Activated CD4-positive, alpha-beta T cell treated with anti-CD3 and anti-CD28 coated beads, Interleukin-2, amount 50 U/mL, for 24 hours (primary cell): ENCODE measurements at regions not wholly inside any gene's neighbourhood (a gene's known extent, or its start where the extent isn't known, plus 50 kb on each side); places are given as distances from the start of the nearest gene placed in this dataset.

ENCODE experiments used
- DNase-seq, 2 donors: peaks; one replicate each; pipeline ENCODE4 v3.0.0-alpha.2; 2020; ENCODE audit warnings: low read depth in 1 of 2, low spot score in 1 of 2

GRCh38 chr6:44559486-44560270 lies 172.2 kb downstream of the CDC5L start:
- no peak for DNase-seq

GRCh38 chr6:44560458-44561059 lies 173.1 kb downstream of the CDC5L start:
- DNase-seq: no peak

DNA sequence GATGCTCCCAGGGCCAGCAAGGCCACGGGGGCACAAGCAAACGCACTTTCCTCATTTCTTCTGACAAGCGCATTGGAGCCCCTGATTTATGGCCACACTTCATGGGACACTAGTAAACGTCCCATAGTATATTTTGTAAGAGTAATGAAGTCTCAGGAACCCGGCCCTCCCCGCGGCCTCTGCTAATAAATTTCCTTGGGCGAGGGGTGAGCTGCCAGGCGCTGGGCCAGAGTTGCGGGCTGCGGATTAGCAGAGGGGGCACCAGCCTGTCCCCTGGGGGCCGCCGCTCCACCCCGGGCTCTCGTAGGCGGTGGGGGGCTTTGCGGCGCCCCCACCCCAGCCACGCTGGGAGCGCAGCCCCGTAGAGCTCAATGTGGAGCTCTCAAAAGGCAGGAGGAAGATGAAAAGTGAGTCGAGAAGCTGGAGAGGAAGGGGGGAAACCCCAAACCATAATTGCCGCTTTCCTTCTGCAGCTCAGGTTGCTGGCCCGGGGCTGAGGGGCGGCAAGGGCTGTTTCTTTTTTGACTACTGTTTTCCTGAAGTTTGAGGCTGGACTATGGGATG lies 173.6 kb downstream of the CDC5L start:
- DNase-seq: no peak

GRCh38 chr6:44561832-44562665 lies 174.5 kb downstream of the CDC5L start:
- no peak for DNase-seq

- DNase-seq: no peak
Observed at GRCh38 chr6:44563397-44563796, 175.9 kb downstream of the CDC5L start.

DNA sequence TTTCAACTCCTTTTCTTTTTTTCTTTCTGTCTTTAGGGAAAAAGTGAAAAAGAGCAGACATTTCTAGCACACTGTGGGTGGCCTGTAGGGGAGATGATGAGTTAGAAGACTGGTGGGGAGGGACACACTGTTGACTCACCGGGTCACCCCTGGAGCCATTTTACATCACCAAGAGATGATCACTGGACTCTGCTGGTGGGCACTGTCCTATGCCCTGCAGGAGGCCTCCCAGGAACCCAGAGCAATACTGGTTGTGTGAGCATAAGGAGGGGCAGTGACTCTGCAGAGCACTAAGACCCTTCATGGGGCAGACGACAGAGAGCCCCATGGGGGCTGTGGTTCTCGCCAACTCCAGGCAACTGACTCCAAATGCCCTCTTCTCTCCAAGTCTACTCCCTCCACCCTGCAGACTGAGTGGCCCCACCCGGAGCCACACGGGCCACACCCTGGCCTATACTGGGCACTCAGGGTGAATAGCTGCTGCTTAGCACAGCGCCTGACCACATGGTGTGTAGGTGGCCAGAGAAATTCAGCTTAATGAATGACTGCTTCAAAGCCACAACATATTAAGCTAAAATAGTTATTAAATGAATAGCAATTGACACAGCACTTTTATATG lies 177.5 kb downstream of the CDC5L start:
- no peak for DNase-seq

DNA sequence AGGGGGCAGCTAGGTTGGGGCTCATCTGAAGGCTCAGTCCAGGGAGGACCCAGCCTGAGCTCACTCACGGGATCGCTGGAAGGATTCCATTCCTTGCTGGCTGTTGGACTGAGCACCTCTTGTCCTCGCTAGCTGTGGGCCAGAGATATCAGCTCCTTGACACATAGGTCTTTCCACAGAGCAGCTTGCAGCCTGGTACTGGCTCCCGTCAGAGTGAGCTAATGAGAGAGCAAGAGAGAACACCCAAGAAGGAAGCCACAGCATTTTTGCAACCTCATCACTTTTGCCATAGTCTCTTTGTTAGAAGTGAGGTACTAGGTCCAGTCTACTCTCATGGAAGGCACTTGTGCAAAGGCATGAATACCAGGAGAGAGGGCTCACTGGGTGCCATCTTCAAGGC lies 179.9 kb downstream of the CDC5L start:
- no peak for DNase-seq

DNA sequence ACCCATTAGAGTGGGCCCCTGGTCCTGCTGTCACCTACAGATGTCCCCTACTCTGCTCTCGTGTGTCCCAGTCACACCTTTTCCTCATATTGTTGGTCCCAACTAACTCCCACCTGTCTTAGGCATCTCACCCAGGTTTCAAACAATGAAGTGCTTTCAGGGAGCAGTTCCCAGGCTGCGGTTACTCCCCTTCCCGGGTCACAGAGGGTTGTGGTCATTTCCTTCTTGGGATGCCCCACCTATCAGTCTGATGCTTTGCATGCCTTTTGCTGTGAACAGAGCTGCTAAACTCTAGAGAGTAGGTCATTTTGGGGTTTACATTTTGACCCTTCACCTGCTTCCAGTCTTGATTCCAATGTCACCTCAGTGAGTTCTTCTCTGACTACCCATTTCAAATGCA lies 181.6 kb downstream of the CDC5L start:
- DNase-seq: no peak

DNA sequence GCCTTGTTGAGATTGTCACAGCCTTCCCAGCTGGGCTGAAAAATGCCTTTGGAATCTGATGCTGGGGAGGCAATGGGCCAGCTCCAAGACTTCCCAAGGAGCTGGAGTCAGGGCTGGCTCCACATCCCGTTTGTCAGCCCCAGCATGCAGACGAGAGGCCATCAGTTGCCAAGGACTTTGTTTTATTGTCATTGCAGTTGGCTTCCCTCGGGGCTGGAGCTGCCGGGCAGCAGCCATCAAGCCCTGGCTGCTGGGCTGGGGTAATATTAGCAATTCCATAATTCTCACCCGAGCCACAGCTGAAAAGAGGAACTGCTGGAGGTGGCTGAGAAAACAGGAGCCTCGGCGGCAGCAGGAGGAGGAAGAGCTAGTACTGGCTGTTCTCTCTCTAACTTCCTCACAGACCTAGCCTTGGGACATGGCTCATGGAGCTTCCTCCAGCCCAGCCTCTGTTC lies 182.5 kb downstream of the CDC5L start:
- DNase-seq: no peak

DNA sequence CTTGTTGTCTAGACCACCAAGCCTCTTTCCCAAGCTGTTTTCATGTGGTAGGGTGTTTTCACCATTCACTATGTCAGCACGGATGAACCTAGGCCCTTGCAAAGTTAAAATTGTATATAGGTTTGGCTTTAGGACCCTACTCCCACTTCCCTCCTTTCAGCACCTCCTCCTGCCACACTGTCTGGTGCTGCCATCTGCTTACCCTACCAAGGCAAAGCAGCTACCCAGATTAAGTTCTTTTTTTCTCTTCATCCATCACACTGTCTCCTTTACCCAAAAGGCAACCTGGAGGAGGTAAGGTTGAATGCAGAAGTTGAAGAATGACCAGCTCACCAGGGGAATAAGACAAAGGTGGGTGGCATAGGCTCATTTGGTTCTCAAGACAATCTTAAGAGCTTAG lies 184.0 kb downstream of the CDC5L start:
- DNase-seq: no peak

- no peak for DNase-seq
Observed at GRCh38 chr6:44572346-44572745, 184.8 kb downstream of the CDC5L start.

DNA sequence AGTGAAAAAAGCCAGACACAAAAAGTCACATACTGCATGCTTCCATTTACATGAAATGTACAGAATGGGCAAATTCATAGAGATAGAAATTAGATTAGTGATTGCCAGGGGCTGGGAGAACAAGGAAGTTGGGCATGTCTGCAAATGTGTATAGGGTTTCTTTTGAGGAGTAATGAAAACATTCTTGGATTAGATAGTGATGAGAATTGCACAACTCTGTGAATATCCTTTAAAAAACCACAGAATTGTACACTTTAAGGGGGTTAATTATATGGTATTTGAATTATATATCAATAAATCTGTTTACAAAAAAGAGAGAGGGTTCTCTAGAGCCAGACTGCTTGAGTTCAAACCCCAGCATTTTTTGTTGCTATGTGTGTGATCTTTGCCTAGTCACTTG lies 188.1 kb downstream of the CDC5L start:
- DNase-seq: no peak

DNA sequence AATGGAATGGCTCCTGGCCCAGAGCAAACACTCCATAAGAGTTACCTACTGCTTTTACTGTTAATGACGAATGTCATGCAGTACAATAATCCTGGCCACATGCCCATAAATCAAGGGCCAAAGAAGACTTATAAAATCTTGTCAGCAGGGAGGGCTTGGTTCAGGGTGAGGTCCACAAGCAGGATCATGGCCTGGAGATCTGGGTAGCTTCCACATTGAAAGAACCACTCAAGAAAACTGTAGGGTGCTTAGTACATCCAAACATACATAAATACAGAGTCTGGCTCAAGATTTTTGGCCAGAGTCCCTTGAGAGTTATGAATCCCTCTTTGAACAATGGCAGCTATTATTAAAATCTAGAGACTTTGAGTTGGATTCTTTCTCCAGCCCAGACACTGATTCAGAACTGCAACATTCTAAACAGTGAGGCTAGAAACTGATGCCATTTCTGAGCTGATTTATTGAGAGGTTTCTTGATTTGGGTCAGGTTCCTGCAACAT lies 188.7 kb downstream of the CDC5L start:
- no peak for DNase-seq

- no peak for DNase-seq
Observed at GRCh38 chr6:44580901-44581300, 193.4 kb downstream of the CDC5L start.

- no peak for DNase-seq
Observed at GRCh38 chr6:44582930-44583329, 195.4 kb downstream of the CDC5L start.

DNA sequence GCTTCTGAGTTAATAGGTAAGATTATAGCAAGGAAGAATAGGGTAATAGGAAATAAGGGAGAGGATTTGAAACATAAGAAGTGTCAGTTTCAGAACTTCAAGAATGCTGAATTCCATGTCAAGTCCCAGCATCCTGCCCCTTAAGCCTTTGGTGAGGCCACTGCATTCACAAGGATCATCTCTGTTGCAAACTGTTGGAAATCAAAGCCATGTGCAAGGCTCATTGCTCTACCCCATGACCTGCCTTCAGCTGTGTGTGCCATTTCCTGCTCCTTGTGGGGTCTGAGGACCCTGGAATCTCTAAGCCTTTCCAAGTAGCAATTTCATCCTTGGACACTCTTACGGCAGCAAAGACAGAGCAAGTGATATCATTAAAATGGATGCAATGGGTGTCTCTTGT lies 203.0 kb downstream of the CDC5L start:
- no peak for DNase-seq

GRCh38 chr6:44593539-44593944 lies 206.0 kb downstream of the CDC5L start:
- peak; percentile 20 to 59 for DNase-seq

GRCh38 chr6:44594481-44594880 lies 207.0 kb downstream of the CDC5L start:
- no peak for DNase-seq

DNA sequence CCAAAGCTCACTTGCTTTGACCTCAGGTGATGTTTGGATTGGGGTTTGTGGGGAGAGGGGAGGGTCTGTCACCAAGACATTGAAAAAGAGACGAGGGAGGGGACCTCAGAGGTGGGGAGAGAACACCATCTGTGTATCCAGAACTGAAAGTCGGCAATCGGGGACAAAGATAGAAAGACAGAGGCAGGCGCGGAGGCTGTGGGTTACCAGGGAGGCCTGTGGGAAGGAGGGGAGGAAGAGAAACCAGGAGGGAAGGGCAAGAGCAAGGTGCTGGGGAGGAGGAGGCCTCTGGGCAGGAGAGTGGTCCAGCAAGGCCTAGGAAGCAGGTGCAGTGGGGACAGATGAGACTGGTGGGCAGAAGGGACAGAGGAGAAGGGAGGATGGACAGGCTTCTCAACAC lies 211.2 kb downstream of the CDC5L start:
- DNase-seq: no peak

DNA sequence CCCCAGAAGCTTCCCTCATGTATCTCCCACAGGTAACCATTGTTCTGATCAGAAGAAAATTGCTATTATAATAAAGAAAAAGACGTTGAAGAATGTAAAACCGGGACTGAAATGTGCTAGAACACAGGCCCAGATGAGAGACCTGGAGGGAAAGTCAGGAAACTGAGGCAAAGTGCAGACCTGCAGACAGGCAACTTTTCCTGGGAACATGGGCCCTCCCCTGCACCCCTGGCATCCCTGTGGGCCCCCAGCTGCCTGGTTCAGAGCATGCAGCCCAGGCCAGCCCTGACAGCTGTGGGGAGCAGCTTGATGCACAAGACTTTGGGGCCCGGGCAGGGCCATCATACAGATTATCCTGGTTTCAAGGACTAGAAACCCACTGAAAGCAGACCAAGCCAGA lies 212.2 kb downstream of the CDC5L start:
- DNase-seq: no peak

GRCh38 chr6:44603044-44603686 lies 215.7 kb downstream of the CDC5L start:
- no peak for DNase-seq
